SK-N-SH (cell line): ENCODE measurements at regions not wholly inside any gene's neighbourhood (a gene's known extent, or its start where the extent isn't known, plus 50 kb on each side); places are given as distances from the start of the nearest gene placed in this dataset.

Experiments used
- CHD2 ChIP-seq: fragments of 150-350 bp; IDR thresholded peaks from 2 replicates; pipeline ENCODE4 v1.6.1; 2018; ENCODE audit warnings: low read length; ENCODE audit not compliant: partially characterized antibody
- EP300 ChIP-seq, 2 experiments: IDR thresholded peaks; 2 replicates each; pipeline versions ENCODE4 v1.4.0 to v1.6.1; 2012; ENCODE audit warnings: borderline replicate concordance in 1 of 2, low read depth in 1 of 2, low read length in 1 of 2
- FOXM1 ChIP-seq: IDR thresholded peaks from 2 replicates; pipeline ENCODE4 v1.4.0; 2012; ENCODE audit warnings: low read depth, mild to moderate bottlenecking
- GABPA ChIP-seq: IDR thresholded peaks from 2 replicates; pipeline ENCODE4 v1.4.0; 2012; ENCODE audit warnings: low read depth, mild to moderate bottlenecking
- GATA2 ChIP-seq: sonication (generic); formaldehyde crosslinking; IDR thresholded peaks from 2 replicates; pipeline ENCODE4 v1.5.0; 2020; ENCODE audit warnings: mild to moderate bottlenecking, missing genetic modification reagents
- MXI1 ChIP-seq: IDR thresholded peaks from 2 replicates; pipeline ENCODE4 v1.6.1; 2012; ENCODE audit warnings: mild to moderate bottlenecking, low read depth, low read length, improper control_type of control experiment
- POLR2AphosphoS5 ChIP-seq: IDR thresholded peaks from 2 replicates; pipeline ENCODE4 v1.6.1; 2012; ENCODE audit warnings: low read depth, low read length
- TF ChIP-seq, protein P1 (sequence below): IDR thresholded peaks from 2 replicates; pipeline ENCODE4 v1.4.0; 2012; ENCODE audit warnings: low read depth
- TF ChIP-seq, protein P2 (sequence below): fragments of 200-600 bp; sonication (generic); IDR thresholded peaks from 2 replicates; pipeline ENCODE4 v1.6.1; 2017; ENCODE audit warnings: antibody characterized with exemption, mild to moderate bottlenecking, moderate library complexity
- TF ChIP-seq, protein P3 (sequence below): IDR thresholded peaks from 2 replicates; pipeline ENCODE4 v1.6.1; 2012; ENCODE audit warnings: mild to moderate bottlenecking, low read depth, low read length, moderate library complexity
- TF ChIP-seq, protein P4 (sequence below): IDR thresholded peaks from 2 replicates; pipeline ENCODE4 v1.4.0; 2012; ENCODE audit warnings: low read depth, borderline replicate concordance
- TF ChIP-seq, protein P5 (sequence below): IDR thresholded peaks from 2 replicates; pipeline ENCODE4 v1.4.0; 2012; ENCODE audit warnings: low read depth, borderline replicate concordance
- TF ChIP-seq, protein P6 (sequence below): fragments of 150-350 bp; IDR thresholded peaks from 2 replicates; pipeline ENCODE4 v1.6.1; 2016; ENCODE audit warnings: mild to moderate bottlenecking, low read depth, low read length

DNA sequence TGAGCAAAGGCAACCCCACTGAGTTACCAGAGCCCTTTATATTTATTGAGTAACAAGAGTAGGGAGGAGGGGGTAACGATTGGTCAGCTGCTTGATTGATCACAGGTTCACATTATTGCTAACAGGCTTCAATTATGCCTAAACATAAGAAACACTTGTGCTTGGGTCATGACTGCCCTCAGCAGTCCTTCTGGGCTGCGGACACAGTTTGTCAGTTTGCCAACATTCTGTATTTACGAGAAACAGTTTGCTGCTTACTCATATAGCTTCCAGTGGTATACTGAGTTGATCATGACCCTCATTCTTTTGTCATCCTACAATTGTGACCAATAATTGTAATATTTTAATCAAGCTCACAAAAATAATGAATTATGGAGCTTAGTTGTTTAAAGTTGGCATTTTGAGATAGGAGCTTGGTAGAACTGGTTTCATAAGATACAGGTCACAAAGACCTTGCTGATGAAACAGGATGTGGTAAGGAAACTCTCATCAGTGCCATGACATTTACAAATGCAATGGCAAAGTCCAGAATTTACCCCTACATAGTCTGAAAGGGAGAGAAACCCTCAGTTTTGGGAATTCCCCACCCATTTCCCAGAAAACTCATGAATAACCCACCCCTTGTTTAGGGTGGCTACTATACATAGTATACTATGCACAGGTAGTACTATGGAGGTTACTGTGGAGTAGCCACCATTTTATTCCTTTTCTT, 1421.0 kb upstream of the FLRT2 start:
- TF ChIP-seq, protein P1, sequence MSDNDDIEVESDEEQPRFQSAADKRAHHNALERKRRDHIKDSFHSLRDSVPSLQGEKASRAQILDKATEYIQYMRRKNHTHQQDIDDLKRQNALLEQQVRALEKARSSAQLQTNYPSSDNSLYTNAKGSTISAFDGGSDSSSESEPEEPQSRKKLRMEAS, result no peak
- TF ChIP-seq, protein P2, sequence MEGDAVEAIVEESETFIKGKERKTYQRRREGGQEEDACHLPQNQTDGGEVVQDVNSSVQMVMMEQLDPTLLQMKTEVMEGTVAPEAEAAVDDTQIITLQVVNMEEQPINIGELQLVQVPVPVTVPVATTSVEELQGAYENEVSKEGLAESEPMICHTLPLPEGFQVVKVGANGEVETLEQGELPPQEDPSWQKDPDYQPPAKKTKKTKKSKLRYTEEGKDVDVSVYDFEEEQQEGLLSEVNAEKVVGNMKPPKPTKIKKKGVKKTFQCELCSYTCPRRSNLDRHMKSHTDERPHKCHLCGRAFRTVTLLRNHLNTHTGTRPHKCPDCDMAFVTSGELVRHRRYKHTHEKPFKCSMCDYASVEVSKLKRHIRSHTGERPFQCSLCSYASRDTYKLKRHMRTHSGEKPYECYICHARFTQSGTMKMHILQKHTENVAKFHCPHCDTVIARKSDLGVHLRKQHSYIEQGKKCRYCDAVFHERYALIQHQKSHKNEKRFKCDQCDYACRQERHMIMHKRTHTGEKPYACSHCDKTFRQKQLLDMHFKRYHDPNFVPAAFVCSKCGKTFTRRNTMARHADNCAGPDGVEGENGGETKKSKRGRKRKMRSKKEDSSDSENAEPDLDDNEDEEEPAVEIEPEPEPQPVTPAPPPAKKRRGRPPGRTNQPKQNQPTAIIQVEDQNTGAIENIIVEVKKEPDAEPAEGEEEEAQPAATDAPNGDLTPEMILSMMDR, result no peak
- TF ChIP-seq, protein P3, sequence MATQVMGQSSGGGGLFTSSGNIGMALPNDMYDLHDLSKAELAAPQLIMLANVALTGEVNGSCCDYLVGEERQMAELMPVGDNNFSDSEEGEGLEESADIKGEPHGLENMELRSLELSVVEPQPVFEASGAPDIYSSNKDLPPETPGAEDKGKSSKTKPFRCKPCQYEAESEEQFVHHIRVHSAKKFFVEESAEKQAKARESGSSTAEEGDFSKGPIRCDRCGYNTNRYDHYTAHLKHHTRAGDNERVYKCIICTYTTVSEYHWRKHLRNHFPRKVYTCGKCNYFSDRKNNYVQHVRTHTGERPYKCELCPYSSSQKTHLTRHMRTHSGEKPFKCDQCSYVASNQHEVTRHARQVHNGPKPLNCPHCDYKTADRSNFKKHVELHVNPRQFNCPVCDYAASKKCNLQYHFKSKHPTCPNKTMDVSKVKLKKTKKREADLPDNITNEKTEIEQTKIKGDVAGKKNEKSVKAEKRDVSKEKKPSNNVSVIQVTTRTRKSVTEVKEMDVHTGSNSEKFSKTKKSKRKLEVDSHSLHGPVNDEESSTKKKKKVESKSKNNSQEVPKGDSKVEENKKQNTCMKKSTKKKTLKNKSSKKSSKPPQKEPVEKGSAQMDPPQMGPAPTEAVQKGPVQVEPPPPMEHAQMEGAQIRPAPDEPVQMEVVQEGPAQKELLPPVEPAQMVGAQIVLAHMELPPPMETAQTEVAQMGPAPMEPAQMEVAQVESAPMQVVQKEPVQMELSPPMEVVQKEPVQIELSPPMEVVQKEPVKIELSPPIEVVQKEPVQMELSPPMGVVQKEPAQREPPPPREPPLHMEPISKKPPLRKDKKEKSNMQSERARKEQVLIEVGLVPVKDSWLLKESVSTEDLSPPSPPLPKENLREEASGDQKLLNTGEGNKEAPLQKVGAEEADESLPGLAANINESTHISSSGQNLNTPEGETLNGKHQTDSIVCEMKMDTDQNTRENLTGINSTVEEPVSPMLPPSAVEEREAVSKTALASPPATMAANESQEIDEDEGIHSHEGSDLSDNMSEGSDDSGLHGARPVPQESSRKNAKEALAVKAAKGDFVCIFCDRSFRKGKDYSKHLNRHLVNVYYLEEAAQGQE, result no peak
- TF ChIP-seq CHD2 (no peak), EP300 (IDR thresholded peaks at IDR 0.05; ENCODE audit: borderline replicate concordance in 1 of 2, low read depth in 1 of 2, low read length in 1 of 2) (no peak), POLR2AphosphoS5 (no peak), GABPA (no peak), MXI1 (no peak), GATA2 (CRISPR knock-in tag) (no peak), FOXM1 (no peak)
- TF ChIP-seq, protein P4, sequence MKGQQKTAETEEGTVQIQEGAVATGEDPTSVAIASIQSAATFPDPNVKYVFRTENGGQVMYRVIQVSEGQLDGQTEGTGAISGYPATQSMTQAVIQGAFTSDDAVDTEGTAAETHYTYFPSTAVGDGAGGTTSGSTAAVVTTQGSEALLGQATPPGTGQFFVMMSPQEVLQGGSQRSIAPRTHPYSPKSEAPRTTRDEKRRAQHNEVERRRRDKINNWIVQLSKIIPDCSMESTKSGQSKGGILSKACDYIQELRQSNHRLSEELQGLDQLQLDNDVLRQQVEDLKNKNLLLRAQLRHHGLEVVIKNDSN, result no peak
- TF ChIP-seq, protein P5, sequence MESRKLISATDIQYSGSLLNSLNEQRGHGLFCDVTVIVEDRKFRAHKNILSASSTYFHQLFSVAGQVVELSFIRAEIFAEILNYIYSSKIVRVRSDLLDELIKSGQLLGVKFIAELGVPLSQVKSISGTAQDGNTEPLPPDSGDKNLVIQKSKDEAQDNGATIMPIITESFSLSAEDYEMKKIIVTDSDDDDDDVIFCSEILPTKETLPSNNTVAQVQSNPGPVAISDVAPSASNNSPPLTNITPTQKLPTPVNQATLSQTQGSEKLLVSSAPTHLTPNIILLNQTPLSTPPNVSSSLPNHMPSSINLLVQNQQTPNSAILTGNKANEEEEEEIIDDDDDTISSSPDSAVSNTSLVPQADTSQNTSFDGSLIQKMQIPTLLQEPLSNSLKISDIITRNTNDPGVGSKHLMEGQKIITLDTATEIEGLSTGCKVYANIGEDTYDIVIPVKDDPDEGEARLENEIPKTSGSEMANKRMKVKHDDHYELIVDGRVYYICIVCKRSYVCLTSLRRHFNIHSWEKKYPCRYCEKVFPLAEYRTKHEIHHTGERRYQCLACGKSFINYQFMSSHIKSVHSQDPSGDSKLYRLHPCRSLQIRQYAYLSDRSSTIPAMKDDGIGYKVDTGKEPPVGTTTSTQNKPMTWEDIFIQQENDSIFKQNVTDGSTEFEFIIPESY, result no peak
- TF ChIP-seq, protein P6, sequence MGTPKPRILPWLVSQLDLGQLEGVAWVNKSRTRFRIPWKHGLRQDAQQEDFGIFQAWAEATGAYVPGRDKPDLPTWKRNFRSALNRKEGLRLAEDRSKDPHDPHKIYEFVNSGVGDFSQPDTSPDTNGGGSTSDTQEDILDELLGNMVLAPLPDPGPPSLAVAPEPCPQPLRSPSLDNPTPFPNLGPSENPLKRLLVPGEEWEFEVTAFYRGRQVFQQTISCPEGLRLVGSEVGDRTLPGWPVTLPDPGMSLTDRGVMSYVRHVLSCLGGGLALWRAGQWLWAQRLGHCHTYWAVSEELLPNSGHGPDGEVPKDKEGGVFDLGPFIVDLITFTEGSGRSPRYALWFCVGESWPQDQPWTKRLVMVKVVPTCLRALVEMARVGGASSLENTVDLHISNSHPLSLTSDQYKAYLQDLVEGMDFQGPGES, result no peak
